ENCODE measurements at regions not wholly inside any gene's neighbourhood (a gene's known extent, or its start where the extent isn't known, plus 50 kb on each side); places are given as distances from the start of the nearest gene placed in this dataset.

DNA sequence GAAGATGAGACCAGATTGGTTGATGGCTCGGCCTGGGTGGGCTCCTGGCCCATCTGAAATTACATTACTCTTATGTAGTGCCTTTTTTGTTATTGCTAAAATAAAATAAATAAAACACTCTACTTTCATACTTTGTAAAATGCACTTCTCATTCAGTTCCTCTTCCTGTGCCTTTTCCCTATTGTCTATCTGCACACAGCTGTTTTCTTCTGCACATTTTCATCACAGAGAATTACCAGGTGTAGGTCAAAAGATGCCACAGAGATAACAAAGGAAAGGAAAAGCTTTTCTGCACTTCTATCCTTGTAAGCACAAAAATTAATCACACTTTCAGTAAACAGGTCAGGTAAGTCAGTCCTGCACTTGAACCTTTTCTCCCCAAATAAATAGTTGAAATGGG is 265.1 kb downstream of the BTG1 start:
- TF ChIP-seq, protein P1, sequence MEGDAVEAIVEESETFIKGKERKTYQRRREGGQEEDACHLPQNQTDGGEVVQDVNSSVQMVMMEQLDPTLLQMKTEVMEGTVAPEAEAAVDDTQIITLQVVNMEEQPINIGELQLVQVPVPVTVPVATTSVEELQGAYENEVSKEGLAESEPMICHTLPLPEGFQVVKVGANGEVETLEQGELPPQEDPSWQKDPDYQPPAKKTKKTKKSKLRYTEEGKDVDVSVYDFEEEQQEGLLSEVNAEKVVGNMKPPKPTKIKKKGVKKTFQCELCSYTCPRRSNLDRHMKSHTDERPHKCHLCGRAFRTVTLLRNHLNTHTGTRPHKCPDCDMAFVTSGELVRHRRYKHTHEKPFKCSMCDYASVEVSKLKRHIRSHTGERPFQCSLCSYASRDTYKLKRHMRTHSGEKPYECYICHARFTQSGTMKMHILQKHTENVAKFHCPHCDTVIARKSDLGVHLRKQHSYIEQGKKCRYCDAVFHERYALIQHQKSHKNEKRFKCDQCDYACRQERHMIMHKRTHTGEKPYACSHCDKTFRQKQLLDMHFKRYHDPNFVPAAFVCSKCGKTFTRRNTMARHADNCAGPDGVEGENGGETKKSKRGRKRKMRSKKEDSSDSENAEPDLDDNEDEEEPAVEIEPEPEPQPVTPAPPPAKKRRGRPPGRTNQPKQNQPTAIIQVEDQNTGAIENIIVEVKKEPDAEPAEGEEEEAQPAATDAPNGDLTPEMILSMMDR (IDR thresholded peaks at IDR 0.05): no peak
- no peak for TF ChIP-seq EZH2 (IDR thresholded peaks at IDR 0.05; ENCODE audit: borderline replicate concordance, insufficient read depth, low read depth, low read length, poor library complexity, severe bottlenecking)
